ENCODE measurements at regions not wholly inside any gene's neighbourhood (a gene's known extent, or its start where the extent isn't known, plus 50 kb on each side); places are given as distances from the start of the nearest gene placed in this dataset.

- H4K20me1 ChIP-seq (ENCODE audit: low read depth, low read length), result no peaks in the 10 kb centered on the region
- no peak overlapping the region for H3K9ac ChIP-seq (ENCODE audit: low read length)
- H3K9me3 ChIP-seq (ENCODE audit: insufficient read depth, low read length), result no peaks in the 10 kb centered on the region
- no peak overlapping the region for H3K27ac ChIP-seq (ENCODE audit: low read depth, low read length)
- no peak overlapping the region for H2AFZ ChIP-seq (ENCODE audit: low read depth, low read length, severe bottlenecking)
- H3K79me2 ChIP-seq (ENCODE audit: insufficient read depth, low read length), result no peaks in the 10 kb centered on the region
- H3F3A ChIP-seq (ENCODE audit: insufficient read depth), result no peaks in the 10 kb centered on the region
- no peak overlapping the region for H3K4me3 ChIP-seq (ENCODE audit: insufficient read depth, low read length, poor library complexity, severe bottlenecking)
- TF ChIP-seq CTCF (IDR thresholded peaks at IDR 0.05; ENCODE audit: insufficient read depth, low read length, poor library complexity, severe bottlenecking), result no peak
- TF ChIP-seq EZH2phosphoT487 (conservative IDR thresholded peaks at IDR 0.05; ENCODE audit: low read length), result no peak
- no peaks in the 10 kb centered on the region for H3K36me3 ChIP-seq (ENCODE audit: low read length)
- H3K27me3 ChIP-seq (ENCODE audit: low read length), result no peaks in the 10 kb centered on the region
- H3K4me2 ChIP-seq (ENCODE audit: low read depth, low read length, poor library complexity, severe bottlenecking), result no peak overlapping the region
- no peaks in the 10 kb centered on the region for H3K9me2 ChIP-seq (replicated peaks; ENCODE audit: insufficient read depth, low read length)
Measured at GRCh38 chr2:66343259-66343658, 91.7 kb upstream of the MEIS1 start.

GRCh38 chr2:66340521-66340920 is 94.4 kb upstream of the MEIS1 start:
- Histone ChIP-seq H3K9ac (ENCODE audit: low read length) (no peak overlapping the region), H3K79me2 (ENCODE audit: insufficient read depth, low read length) (no peaks in the 10 kb centered on the region), H3K9me3 (ENCODE audit: insufficient read depth, low read length) (no peaks in the 10 kb centered on the region), H3K9me2 (replicated peaks; ENCODE audit: insufficient read depth, low read length) (no peaks in the 10 kb centered on the region), H4K20me1 (ENCODE audit: low read depth, low read length) (no peaks in the 10 kb centered on the region), H3F3A (ENCODE audit: insufficient read depth) (no peaks in the 10 kb centered on the region), H3K4me3 (ENCODE audit: insufficient read depth, low read length, poor library complexity, severe bottlenecking) (no peak overlapping the region), H3K27ac (ENCODE audit: low read depth, low read length) (no peak overlapping the region), H3K27me3 (ENCODE audit: low read length) (no peaks in the 10 kb centered on the region), H3K36me3 (ENCODE audit: low read length) (no peaks in the 10 kb centered on the region), H2AFZ (ENCODE audit: low read depth, low read length, severe bottlenecking) (no peak overlapping the region), H3K4me2 (ENCODE audit: low read depth, low read length, poor library complexity, severe bottlenecking) (no peak overlapping the region)
- TF ChIP-seq CTCF (IDR thresholded peaks at IDR 0.05; ENCODE audit: insufficient read depth, low read length, poor library complexity, severe bottlenecking) (no peak), EZH2phosphoT487 (conservative IDR thresholded peaks at IDR 0.05; ENCODE audit: low read length) (no peak)

GRCh38 chr2:66334237-66335029 is 100.5 kb upstream of the MEIS1 start:
- Histone ChIP-seq H3K4me3 (ENCODE audit: insufficient read depth, low read length, poor library complexity, severe bottlenecking) (no peak overlapping the region), H3K9me3 (ENCODE audit: insufficient read depth, low read length) (no peaks in the 10 kb centered on the region), H3K36me3 (ENCODE audit: low read length) (no peaks in the 10 kb centered on the region), H3K9me2 (replicated peaks; ENCODE audit: insufficient read depth, low read length) (no peaks in the 10 kb centered on the region), H3K27ac (ENCODE audit: low read depth, low read length) (no peak overlapping the region), H4K20me1 (ENCODE audit: low read depth, low read length) (no peaks in the 10 kb centered on the region), H3K9ac (ENCODE audit: low read length) (no peak overlapping the region), H3K4me2 (ENCODE audit: low read depth, low read length, poor library complexity, severe bottlenecking) (no peak overlapping the region), H2AFZ (ENCODE audit: low read depth, low read length, severe bottlenecking) (no peak overlapping the region), H3F3A (ENCODE audit: insufficient read depth) (no peaks in the 10 kb centered on the region), H3K79me2 (ENCODE audit: insufficient read depth, low read length) (no peaks in the 10 kb centered on the region), H3K27me3 (ENCODE audit: low read length) (no peaks in the 10 kb centered on the region)
- no peak for TF ChIP-seq EZH2phosphoT487 (conservative IDR thresholded peaks at IDR 0.05; ENCODE audit: low read length)
- no peak for TF ChIP-seq CTCF (IDR thresholded peaks at IDR 0.05; ENCODE audit: insufficient read depth, low read length, poor library complexity, severe bottlenecking)
